ENCODE measurements at regions not wholly inside any gene's neighbourhood (a gene's known extent, or its start where the extent isn't known, plus 50 kb on each side); places are given as distances from the start of the nearest gene placed in this dataset.

GRCh38 chr1:208446271-208446691, 202.1 kb upstream of the PLXNA2 start:
- CTCF ChIA-PET = no interaction called here

GRCh38 chr1:208448425-208448824, 204.2 kb upstream of the PLXNA2 start:
- ChIA-PET POLR2A (no interaction called here), CTCF (no interaction called here)
- Histone ChIP-seq H3K27ac (ENCODE audit: low read depth in 1 of 2, low read length in 2 of 2) (no peak overlapping the region), H3K9me3 (ENCODE audit: control insufficient read depth in 1 of 2, insufficient read depth in 1 of 2, low read length in 2 of 2) (peaks cover 0 to 5% of the 10 kb centered on the region in 2 experiments), H3K4me1 (ENCODE audit: insufficient read depth, low read length) (no peaks in the 10 kb centered on the region), H3K36me3 (ENCODE audit: insufficient read depth, low read length) (no peaks in the 10 kb centered on the region), H3K4me3 (ENCODE audit: low read length) (no peak overlapping the region), H3K27me3 (ENCODE audit: control insufficient read depth in 1 of 2, insufficient read depth in 2 of 2, low read length in 2 of 2) (peaks cover 4% of the 10 kb centered on the region in 2 experiments)
- intact Hi-C loops (cut with DNase I, micrococcal nuclease) = no loop called here
- no peak for TF ChIP-seq CTCF (IDR thresholded peaks at IDR 0.05)
- H3K4me3 Mint-ChIP-seq = no peak overlapping the region
- peaks cover 33% of the 10 kb centered on the region for H3K27me3 Mint-ChIP-seq
- no peak for ATAC-seq (ENCODE audit: poor library complexity)
- no peaks in the 10 kb centered on the region for H3K4me1 Mint-ChIP-seq (ENCODE audit: low read depth)
- peaks cover 3% of the 10 kb centered on the region for H3K9me3 Mint-ChIP-seq
- no peak overlapping the region for H3K27ac Mint-ChIP-seq
- H3K36me3 Mint-ChIP-seq (ENCODE audit: low read depth) = no peaks in the 10 kb centered on the region
- DNase-seq = no peak

More at GRCh38 chr1:208446271-208446691, 202.1 kb upstream of the PLXNA2 start:
- no peak for DNase-seq
- no peak for TF ChIP-seq CTCF (IDR thresholded peaks at IDR 0.05)
- Mint-ChIP-seq H3K36me3 (ENCODE audit: low read depth) (no peaks in the 10 kb centered on the region), H3K27me3 (peaks cover 24% of the 10 kb centered on the region), H3K9me3 (peaks cover 9% of the 10 kb centered on the region), H3K4me1 (ENCODE audit: low read depth) (no peaks in the 10 kb centered on the region), H3K27ac (no peak overlapping the region), H3K4me3 (no peak overlapping the region)
- POLR2A ChIA-PET = no interaction called here
- Histone ChIP-seq H3K4me3 (ENCODE audit: low read length) (no peak overlapping the region), H3K27ac (ENCODE audit: low read depth in 1 of 2, low read length in 2 of 2) (no peak overlapping the region), H3K27me3 (ENCODE audit: control insufficient read depth in 1 of 2, insufficient read depth in 2 of 2, low read length in 2 of 2) (peaks cover 4% of the 10 kb centered on the region in 2 experiments), H3K9me3 (ENCODE audit: control insufficient read depth in 1 of 2, insufficient read depth in 1 of 2, low read length in 2 of 2) (peaks cover 5% of the 10 kb centered on the region in 2 experiments), H3K4me1 (ENCODE audit: insufficient read depth, low read length) (no peaks in the 10 kb centered on the region), H3K36me3 (ENCODE audit: insufficient read depth, low read length) (no peaks in the 10 kb centered on the region)
- intact Hi-C loops (cut with DNase I, micrococcal nuclease) = no loop called here
- ATAC-seq (ENCODE audit: poor library complexity) = no peak

- POLR2A ChIA-PET = no interaction called here
- CTCF ChIA-PET = no interaction called here
- Mint-ChIP-seq H3K27me3 (peaks cover 33% of the 10 kb centered on the region), H3K4me1 (ENCODE audit: low read depth) (no peaks in the 10 kb centered on the region), H3K27ac (no peak overlapping the region), H3K4me3 (no peak overlapping the region), H3K36me3 (ENCODE audit: low read depth) (no peaks in the 10 kb centered on the region), H3K9me3 (no peaks in the 10 kb centered on the region)
- TF ChIP-seq CTCF (IDR thresholded peaks at IDR 0.05) = no peak
- no peaks in the 10 kb centered on the region for H3K4me1 ChIP-seq (ENCODE audit: insufficient read depth, low read length)
- no peaks in the 10 kb centered on the region for H3K36me3 ChIP-seq (ENCODE audit: insufficient read depth, low read length)
- H3K27ac ChIP-seq (ENCODE audit: low read depth in 1 of 2, low read length in 2 of 2) = no peak overlapping the region
- ATAC-seq (ENCODE audit: poor library complexity) (no peak), DNase-seq (no peak)
- no peak overlapping the region for H3K4me3 ChIP-seq (ENCODE audit: low read length)
- intact Hi-C loops (cut with DNase I, micrococcal nuclease) = no loop called here
- peaks cover 0 to 5% of the 10 kb centered on the region in 2 experiments for H3K9me3 ChIP-seq (ENCODE audit: control insufficient read depth in 1 of 2, insufficient read depth in 1 of 2, low read length in 2 of 2)
- H3K27me3 ChIP-seq (ENCODE audit: control insufficient read depth in 1 of 2, insufficient read depth in 2 of 2, low read length in 2 of 2) = peaks cover 4% of the 10 kb centered on the region in 2 experiments
Observed at GRCh38 chr1:208449951-208450350, 205.8 kb upstream of the PLXNA2 start.
